Omental fat pad (tissue), 3 donors: ENCODE measurements at regions not wholly inside any gene's neighbourhood (a gene's known extent, or its start where the extent isn't known, plus 50 kb on each side); places are given as distances from the start of the nearest gene placed in this dataset.
"Not testable (repeated sequence)": the region's sequence is repeated elsewhere in the genome, so short reads cannot be mapped to it uniquely, and the experiment has no call there.

Experiments
- ATAC-seq: fragments of 150-250 bp; one replicate; pipeline ENCODE4 v1.9.1; 2016; ENCODE audit warnings: mild to moderate bottlenecking, moderate library complexity; ENCODE audit not compliant: low FRiP score
- DNase-seq: peaks from one replicate; pipeline ENCODE4 v3.0.0-alpha.2; 2019; ENCODE audit warnings: low spot score
- CTCF ChIP-seq, 3 donors: fragments of 450-650 bp; IDR thresholded peaks; one replicate each; pipeline ENCODE4 v1.5.1; 2016 to 2017; ENCODE audit warnings: antibody characterized with exemption in 3 of 3, mild to moderate bottlenecking in 3 of 3, moderate library complexity in 2 of 3

GRCh38 chr14:105947599-105947998 lies 421.2 kb downstream of the TMEM121 start:
- ATAC-seq = no peak
- no peak for TF ChIP-seq CTCF (IDR thresholded peaks at IDR 0.05)
- no peak for DNase-seq

DNA sequence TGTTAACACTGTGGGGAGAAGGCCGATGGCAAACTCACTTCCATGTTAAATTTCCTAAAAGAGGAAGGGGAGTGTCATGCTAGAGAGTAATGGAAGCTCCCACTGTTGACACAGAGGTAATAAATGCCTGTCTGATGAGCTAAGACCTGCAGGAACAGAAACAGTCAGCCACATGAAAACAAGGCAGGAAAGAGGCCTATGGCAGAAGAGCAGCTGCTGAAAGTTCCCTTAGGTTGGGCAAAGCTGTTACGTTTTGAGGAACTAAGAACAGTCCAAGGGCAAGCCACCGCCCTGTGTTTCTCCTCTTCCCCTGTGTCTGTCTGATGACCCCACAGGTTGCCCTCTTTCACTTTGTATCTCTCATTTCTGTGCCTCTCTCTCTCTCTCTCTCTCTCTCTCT lies 422.6 kb downstream of the TMEM121 start:
- not testable (repeated sequence) for DNase-seq, ATAC-seq

GRCh38 chr14:105950364-105950892 lies 424.0 kb downstream of the TMEM121 start:
- not testable (repeated sequence) for DNase-seq, ATAC-seq

- no peak for DNase-seq
- no peak for ATAC-seq
- no peak for TF ChIP-seq CTCF (IDR thresholded peaks at IDR 0.05)
Measured at GRCh38 chr14:105951399-105951798, 425.0 kb downstream of the TMEM121 start.

GRCh38 chr14:105952222-105952621 lies 425.8 kb downstream of the TMEM121 start:
- ATAC-seq (no peak), DNase-seq (no peak)
- no peak for TF ChIP-seq CTCF (IDR thresholded peaks at IDR 0.05)

- TF ChIP-seq CTCF (IDR thresholded peaks at IDR 0.05) = no peak
- DNase-seq (no peak), ATAC-seq (no peak)
Measured at GRCh38 chr14:105952826-105953225, 426.4 kb downstream of the TMEM121 start.

- not testable (repeated sequence) for DNase-seq
Measured at GRCh38 chr14:105961625-105962024, 435.2 kb downstream of the TMEM121 start.

GRCh38 chr14:105962532-105962931 lies 436.1 kb downstream of the TMEM121 start:
- no peak for TF ChIP-seq CTCF (IDR thresholded peaks at IDR 0.05)
- ATAC-seq (no peak), DNase-seq (no peak)

More at GRCh38 chr14:105961625-105962024, 435.2 kb downstream of the TMEM121 start:
- not testable (repeated sequence) for ATAC-seq

GRCh38 chr14:105968291-105968690 lies 441.9 kb downstream of the TMEM121 start:
- DNase-seq (no peak), ATAC-seq (no peak)
- no peak for TF ChIP-seq CTCF (IDR thresholded peaks at IDR 0.05)

- not testable (repeated sequence) for DNase-seq, ATAC-seq
Measured at GRCh38 chr14:105969026-105969425, 442.6 kb downstream of the TMEM121 start.

DNA sequence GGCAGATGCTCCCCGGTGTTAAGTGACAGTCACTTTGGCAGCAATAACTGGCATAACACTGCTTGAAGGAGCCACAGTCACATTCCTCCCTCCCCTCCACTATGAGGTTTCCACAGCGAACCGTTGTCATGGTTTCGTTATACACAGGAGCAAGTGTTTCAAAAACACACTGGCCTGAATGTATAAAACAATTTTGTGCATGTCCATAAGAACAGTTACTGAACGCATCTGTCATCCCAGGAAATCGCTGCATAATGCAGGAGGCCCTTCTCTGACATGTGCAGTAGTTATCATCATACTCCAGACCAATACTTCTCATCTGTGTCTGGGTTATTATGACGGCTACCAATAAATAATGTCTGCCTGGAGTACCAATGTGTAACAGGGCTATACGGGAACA lies 444.4 kb downstream of the TMEM121 start:
- not testable (repeated sequence) for DNase-seq, ATAC-seq
